GM12872 (cell line): ENCODE measurements at regions not wholly inside any gene's neighbourhood (a gene's known extent, or its start where the extent isn't known, plus 50 kb on each side); places are given as distances from the start of the nearest gene placed in this dataset.

Experiments
- CTCF ChIP-seq: IDR thresholded peaks from 3 replicates; pipeline ENCODE4 v1.5.1; 2011; ENCODE audit warnings: low read depth, mild to moderate bottlenecking, low read length, moderate library complexity; ENCODE audit not compliant: insufficient read depth

GRCh38 chr7:136302049-136302448 is 324.9 kb upstream of the MTPN start:
- TF ChIP-seq CTCF, result no peak

- TF ChIP-seq CTCF, result peak; percentile 53; the same call in 2 of the 3 replicates
Observed at GRCh38 chr7:136294977-136295376, 317.8 kb upstream of the MTPN start.

GRCh38 chr7:136293841-136294391 is 316.8 kb upstream of the MTPN start:
- no peak for TF ChIP-seq CTCF

- no peak for TF ChIP-seq CTCF
Observed at GRCh38 chr7:136293272-136293671, 316.1 kb upstream of the MTPN start.

- TF ChIP-seq CTCF, result no peak
Observed at GRCh38 chr7:136292365-136292764, 315.2 kb upstream of the MTPN start.

- no peak for TF ChIP-seq CTCF
Observed at GRCh38 chr7:136290351-136290750, 313.2 kb upstream of the MTPN start.

- TF ChIP-seq CTCF, result no peak
Observed at GRCh38 chr7:136278057-136278456, 300.9 kb upstream of the MTPN start.
